ENCODE measurements at regions not wholly inside any gene's neighbourhood (a gene's known extent, or its start where the extent isn't known, plus 50 kb on each side); places are given as distances from the start of the nearest gene placed in this dataset.

DNA sequence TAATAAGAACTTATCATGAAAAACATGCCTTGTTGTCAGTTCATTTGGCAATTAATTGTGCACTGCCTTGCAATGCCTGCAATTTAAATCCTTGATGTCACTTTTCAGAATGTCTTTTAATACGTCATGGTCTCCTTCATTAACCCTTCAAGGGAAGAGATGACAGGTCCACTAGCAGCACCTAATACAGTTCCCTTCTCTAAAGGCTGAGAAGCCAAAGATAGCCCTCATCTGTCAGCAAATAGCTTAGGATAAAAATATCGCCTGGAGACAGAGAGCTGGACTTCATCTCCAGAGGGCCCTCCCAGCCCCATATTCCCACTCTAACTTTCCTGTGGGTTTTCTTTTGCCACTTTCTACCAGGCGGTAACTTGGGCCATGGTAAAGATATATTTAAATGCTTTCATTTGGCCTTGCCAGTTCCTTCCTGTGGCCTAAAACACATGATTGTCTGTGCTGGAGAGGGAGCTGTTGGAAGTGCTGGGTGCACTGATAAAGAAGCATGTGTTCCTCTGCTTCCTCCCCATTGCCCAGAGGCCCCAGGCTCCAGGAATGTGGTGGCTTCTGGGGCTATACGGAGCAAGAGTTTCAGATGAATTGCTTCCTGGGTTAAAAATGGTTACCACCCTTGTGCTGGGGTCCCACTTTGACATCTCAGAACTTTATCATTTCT, 76.3 kb upstream of the UMPS start:
- H3K27me3 ChIP-seq (ENCODE audit: control insufficient read depth in 5 of 5, insufficient read depth in 4 of 5, low read length in 5 of 5), result no peaks in the 10 kb centered on the region
- no peak overlapping the region for H3K9ac ChIP-seq (ENCODE audit: low read length in 5 of 5)
- no peaks in the 10 kb centered on the region for H3K4me1 ChIP-seq (ENCODE audit: control insufficient read depth in 5 of 5, insufficient read depth in 5 of 5, low read length in 5 of 5)
- no peaks in the 10 kb centered on the region for H3K9me3 ChIP-seq (ENCODE audit: control insufficient read depth in 5 of 5, low read length in 5 of 5)
- H3K4me3 ChIP-seq (ENCODE audit: low read depth in 1 of 5, low read length in 5 of 5), result no peak overlapping the region
- H3K27ac ChIP-seq (ENCODE audit: low read depth, low read length), result no peak overlapping the region
- peaks cover 3 to 37% (median 33%) of the 10 kb centered on the region in 5 donors for H3K36me3 ChIP-seq (ENCODE audit: control insufficient read depth in 5 of 5, insufficient read depth in 5 of 5, low read length in 5 of 5)

GRCh38 chr3:124654470-124654845, 75.8 kb upstream of the UMPS start:
- no peaks in the 10 kb centered on the region for H3K9me3 ChIP-seq (ENCODE audit: control insufficient read depth in 5 of 5, low read length in 5 of 5)
- H3K4me3 ChIP-seq (ENCODE audit: low read depth in 1 of 5, low read length in 5 of 5), result no peak overlapping the region
- no peak overlapping the region for H3K27ac ChIP-seq (ENCODE audit: low read depth, low read length)
- H3K9ac ChIP-seq (ENCODE audit: low read length in 5 of 5), result no peak overlapping the region
- H3K27me3 ChIP-seq (ENCODE audit: control insufficient read depth in 5 of 5, insufficient read depth in 4 of 5, low read length in 5 of 5), result no peaks in the 10 kb centered on the region
- H3K4me1 ChIP-seq (ENCODE audit: control insufficient read depth in 5 of 5, insufficient read depth in 5 of 5, low read length in 5 of 5), result no peaks in the 10 kb centered on the region
- peaks cover 3 to 39% (median 38%) of the 10 kb centered on the region in 5 donors for H3K36me3 ChIP-seq (ENCODE audit: control insufficient read depth in 5 of 5, insufficient read depth in 5 of 5, low read length in 5 of 5)

- Histone ChIP-seq H3K9me3 (ENCODE audit: control insufficient read depth in 5 of 5, low read length in 5 of 5) (no peaks in the 10 kb centered on the region), H3K27ac (ENCODE audit: low read depth, low read length) (no peak overlapping the region), H3K4me3 (ENCODE audit: low read depth in 1 of 5, low read length in 5 of 5) (no peak overlapping the region), H3K4me1 (ENCODE audit: control insufficient read depth in 5 of 5, insufficient read depth in 5 of 5, low read length in 5 of 5) (no peaks in the 10 kb centered on the region), H3K36me3 (ENCODE audit: control insufficient read depth in 5 of 5, insufficient read depth in 5 of 5, low read length in 5 of 5) (peaks cover 0 to 44% (median 38%) of the 10 kb centered on the region in 5 donors), H3K9ac (ENCODE audit: low read length in 5 of 5) (no peak overlapping the region), H3K27me3 (ENCODE audit: control insufficient read depth in 5 of 5, insufficient read depth in 4 of 5, low read length in 5 of 5) (no peaks in the 10 kb centered on the region)
Measured at GRCh38 chr3:124656531-124656930, 73.7 kb upstream of the UMPS start.

DNA sequence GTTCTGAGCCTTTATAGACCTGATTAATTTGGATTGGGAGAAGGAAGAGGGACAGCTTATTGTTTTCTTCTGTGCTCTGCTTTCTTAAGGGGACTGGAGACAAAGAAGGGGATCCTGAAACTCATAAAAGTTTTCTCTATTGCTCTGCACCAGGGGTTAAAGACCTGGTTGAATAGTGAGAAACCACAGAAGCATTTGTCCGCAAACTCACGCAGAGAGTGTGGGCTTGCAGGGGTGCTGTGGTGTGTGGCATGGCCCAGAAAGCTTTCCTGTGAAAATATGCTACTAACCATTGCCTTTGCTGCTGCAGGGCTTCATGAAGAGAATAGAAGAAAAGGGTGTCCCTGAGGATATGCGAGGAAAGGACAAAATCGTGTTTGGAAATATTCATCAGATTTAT, 73.1 kb upstream of the UMPS start:
- H3K36me3 ChIP-seq (ENCODE audit: control insufficient read depth in 5 of 5, insufficient read depth in 5 of 5, low read length in 5 of 5), result peaks cover 0 to 43% (median 42%) of the 10 kb centered on the region in 5 donors
- no peaks in the 10 kb centered on the region for H3K9me3 ChIP-seq (ENCODE audit: control insufficient read depth in 5 of 5, low read length in 5 of 5)
- no peaks in the 10 kb centered on the region for H3K27me3 ChIP-seq (ENCODE audit: control insufficient read depth in 5 of 5, insufficient read depth in 4 of 5, low read length in 5 of 5)

GRCh38 chr3:124658270-124658669, 72.0 kb upstream of the UMPS start:
- no peaks in the 10 kb centered on the region for H3K9me3 ChIP-seq (ENCODE audit: control insufficient read depth in 5 of 5, low read length in 5 of 5)
- H3K9ac ChIP-seq (ENCODE audit: low read length in 5 of 5), result no peak overlapping the region
- H3K4me1 ChIP-seq (ENCODE audit: control insufficient read depth in 5 of 5, insufficient read depth in 5 of 5, low read length in 5 of 5), result no peaks in the 10 kb centered on the region
- H3K27me3 ChIP-seq (ENCODE audit: control insufficient read depth in 5 of 5, insufficient read depth in 4 of 5, low read length in 5 of 5), result no peaks in the 10 kb centered on the region
- peaks cover 0 to 41% (median 39%) of the 10 kb centered on the region in 5 donors for H3K36me3 ChIP-seq (ENCODE audit: control insufficient read depth in 5 of 5, insufficient read depth in 5 of 5, low read length in 5 of 5)
- no peak overlapping the region for H3K4me3 ChIP-seq (ENCODE audit: low read depth in 1 of 5, low read length in 5 of 5)
- no peak overlapping the region for H3K27ac ChIP-seq (ENCODE audit: low read depth, low read length)

More for the DNA sequence above, 73.1 kb upstream of the UMPS start:
- H3K9ac ChIP-seq (ENCODE audit: low read length in 5 of 5), result no peak overlapping the region
- no peak overlapping the region for H3K27ac ChIP-seq (ENCODE audit: low read depth, low read length)
- H3K4me1 ChIP-seq (ENCODE audit: control insufficient read depth in 5 of 5, insufficient read depth in 5 of 5, low read length in 5 of 5), result no peaks in the 10 kb centered on the region
- H3K4me3 ChIP-seq (ENCODE audit: low read depth in 1 of 5, low read length in 5 of 5), result no peak overlapping the region

DNA sequence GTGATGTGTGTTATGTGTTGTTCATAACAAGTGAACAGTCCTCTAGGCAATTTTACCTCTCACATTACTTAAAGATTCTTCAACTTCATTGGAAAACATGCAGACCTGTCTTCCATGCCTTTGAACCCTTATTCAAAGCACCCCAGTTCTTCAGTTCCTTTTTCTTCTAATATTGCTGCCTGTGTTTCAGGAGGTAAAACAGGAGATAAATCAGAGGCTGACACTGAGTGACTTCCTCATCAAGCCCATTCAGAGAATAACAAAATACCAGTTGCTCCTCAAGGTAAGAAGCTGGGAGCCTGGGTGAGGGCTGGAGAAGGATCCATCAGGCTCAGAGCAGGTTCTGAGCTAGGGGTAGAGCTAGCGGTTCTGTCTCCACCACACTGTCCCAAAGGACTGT, 71.1 kb upstream of the UMPS start:
- Histone ChIP-seq H3K9me3 (ENCODE audit: control insufficient read depth in 5 of 5, low read length in 5 of 5) (no peaks in the 10 kb centered on the region), H3K36me3 (ENCODE audit: control insufficient read depth in 5 of 5, insufficient read depth in 5 of 5, low read length in 5 of 5) (peaks cover 0 to 43% (median 39%) of the 10 kb centered on the region in 5 donors), H3K9ac (ENCODE audit: low read length in 5 of 5) (no peak overlapping the region), H3K4me1 (ENCODE audit: control insufficient read depth in 5 of 5, insufficient read depth in 5 of 5, low read length in 5 of 5) (no peaks in the 10 kb centered on the region), H3K4me3 (ENCODE audit: low read depth in 1 of 5, low read length in 5 of 5) (no peak overlapping the region), H3K27me3 (ENCODE audit: control insufficient read depth in 5 of 5, insufficient read depth in 4 of 5, low read length in 5 of 5) (no peaks in the 10 kb centered on the region), H3K27ac (ENCODE audit: low read depth, low read length) (no peak overlapping the region)

DNA sequence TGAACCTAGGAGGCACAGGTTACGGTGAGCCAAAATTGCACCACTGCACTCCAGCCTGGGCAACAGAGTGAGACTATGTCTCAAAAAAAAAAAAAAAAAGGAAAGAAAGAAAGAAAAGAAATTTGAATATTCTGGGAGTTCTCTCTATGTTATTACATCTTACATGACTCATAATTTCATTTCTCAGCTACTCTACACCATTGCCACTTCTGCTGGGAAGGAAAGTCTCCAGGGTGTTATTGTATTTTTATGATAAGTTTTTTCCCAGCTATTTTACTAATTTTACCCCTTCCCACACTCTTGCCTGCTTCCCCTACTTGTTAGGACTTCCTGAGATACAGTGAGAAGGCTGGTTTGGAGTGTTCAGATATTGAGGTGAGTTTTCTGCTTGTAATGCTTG, 69.7 kb upstream of the UMPS start:
- no peak overlapping the region for H3K4me3 ChIP-seq (ENCODE audit: low read depth in 1 of 5, low read length in 5 of 5)
- peaks cover 0 to under 1% (median 0%) of the 10 kb centered on the region in 5 donors for H3K4me1 ChIP-seq (ENCODE audit: control insufficient read depth in 5 of 5, insufficient read depth in 5 of 5, low read length in 5 of 5)
- peaks cover 0 to 43% (median 33%) of the 10 kb centered on the region in 5 donors for H3K36me3 ChIP-seq (ENCODE audit: control insufficient read depth in 5 of 5, insufficient read depth in 5 of 5, low read length in 5 of 5)
- no peak overlapping the region for H3K27ac ChIP-seq (ENCODE audit: low read depth, low read length)
- no peak overlapping the region for H3K9ac ChIP-seq (ENCODE audit: low read length in 5 of 5)
- H3K27me3 ChIP-seq (ENCODE audit: control insufficient read depth in 5 of 5, insufficient read depth in 4 of 5, low read length in 5 of 5), result no peaks in the 10 kb centered on the region
- no peaks in the 10 kb centered on the region for H3K9me3 ChIP-seq (ENCODE audit: control insufficient read depth in 5 of 5, low read length in 5 of 5)

DNA sequence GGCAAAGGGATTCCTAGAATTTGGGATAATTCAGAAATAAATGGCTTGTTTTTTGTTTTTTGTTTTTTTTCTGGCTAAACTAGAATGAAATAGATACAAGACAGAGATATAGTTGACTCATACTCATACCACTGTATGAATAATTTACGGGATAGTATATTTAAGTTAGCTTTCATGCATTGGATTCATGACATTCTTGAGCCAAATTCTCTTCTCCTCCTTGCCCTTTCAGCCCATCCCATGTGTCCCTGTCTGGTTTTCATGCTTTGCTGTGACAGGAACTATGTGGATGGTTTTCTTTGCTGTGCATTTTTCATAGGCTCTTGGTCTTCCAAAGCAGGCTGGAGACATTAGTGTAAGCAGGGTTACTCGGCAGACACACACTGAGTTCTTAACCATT, 66.6 kb upstream of the UMPS start:
- Histone ChIP-seq H3K27me3 (ENCODE audit: control insufficient read depth in 5 of 5, insufficient read depth in 4 of 5, low read length in 5 of 5) (no peaks in the 10 kb centered on the region), H3K4me1 (ENCODE audit: control insufficient read depth in 5 of 5, insufficient read depth in 5 of 5, low read length in 5 of 5) (peaks cover 0 to 9% (median 0%) of the 10 kb centered on the region in 5 donors), H3K9me3 (ENCODE audit: control insufficient read depth in 5 of 5, low read length in 5 of 5) (no peaks in the 10 kb centered on the region), H3K9ac (ENCODE audit: low read length in 5 of 5) (no peak overlapping the region), H3K36me3 (ENCODE audit: control insufficient read depth in 5 of 5, insufficient read depth in 5 of 5, low read length in 5 of 5) (peaks cover 0 to 40% (median 30%) of the 10 kb centered on the region in 5 donors), H3K27ac (ENCODE audit: low read depth, low read length) (no peak overlapping the region), H3K4me3 (ENCODE audit: low read depth in 1 of 5, low read length in 5 of 5) (no peak overlapping the region)

DNA sequence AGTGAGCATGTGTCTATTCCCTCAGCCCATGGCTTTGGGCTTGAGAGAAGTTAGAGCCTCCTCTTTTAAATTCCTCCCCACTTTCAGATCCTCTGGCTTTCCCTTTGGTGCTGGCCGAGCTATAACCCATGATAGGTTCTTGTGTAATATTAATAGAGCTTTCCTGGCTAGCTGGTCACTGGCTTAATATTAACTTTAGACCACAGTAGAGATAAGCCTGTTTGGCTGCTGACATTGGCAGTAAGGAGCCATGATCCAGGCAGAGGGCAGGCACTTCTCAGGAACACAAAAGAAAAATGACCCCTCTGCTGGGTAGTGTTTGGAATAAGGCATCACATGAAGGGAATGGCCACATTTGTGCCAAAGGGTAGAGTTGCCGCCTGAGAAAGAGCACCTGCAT, 65.4 kb upstream of the UMPS start:
- no peaks in the 10 kb centered on the region for H3K9me3 ChIP-seq (ENCODE audit: control insufficient read depth in 5 of 5, low read length in 5 of 5)
- H3K27me3 ChIP-seq (ENCODE audit: control insufficient read depth in 5 of 5, insufficient read depth in 4 of 5, low read length in 5 of 5), result no peaks in the 10 kb centered on the region
- peaks cover 0 to 35% (median 24%) of the 10 kb centered on the region in 5 donors for H3K36me3 ChIP-seq (ENCODE audit: control insufficient read depth in 5 of 5, insufficient read depth in 5 of 5, low read length in 5 of 5)
- no peak overlapping the region for H3K4me3 ChIP-seq (ENCODE audit: low read depth in 1 of 5, low read length in 5 of 5)
- no peak overlapping the region for H3K9ac ChIP-seq (ENCODE audit: low read length in 5 of 5)
- H3K4me1 ChIP-seq (ENCODE audit: control insufficient read depth in 5 of 5, insufficient read depth in 5 of 5, low read length in 5 of 5), result peaks cover 0 to 9% (median 0%) of the 10 kb centered on the region in 5 donors
- no peak overlapping the region for H3K27ac ChIP-seq (ENCODE audit: low read depth, low read length)

- Histone ChIP-seq H3K9me3 (ENCODE audit: control insufficient read depth in 5 of 5, low read length in 5 of 5) (no peaks in the 10 kb centered on the region), H3K9ac (ENCODE audit: low read length in 5 of 5) (no peak overlapping the region), H3K27ac (ENCODE audit: low read depth, low read length) (no peak overlapping the region), H3K4me3 (ENCODE audit: low read depth in 1 of 5, low read length in 5 of 5) (no peak overlapping the region), H3K4me1 (ENCODE audit: control insufficient read depth in 5 of 5, insufficient read depth in 5 of 5, low read length in 5 of 5) (peaks cover 0 to 9% (median 0%) of the 10 kb centered on the region in 5 donors), H3K27me3 (ENCODE audit: control insufficient read depth in 5 of 5, insufficient read depth in 4 of 5, low read length in 5 of 5) (no peaks in the 10 kb centered on the region), H3K36me3 (ENCODE audit: control insufficient read depth in 5 of 5, insufficient read depth in 5 of 5, low read length in 5 of 5) (peaks cover 0 to 31% (median 20%) of the 10 kb centered on the region in 5 donors)
Measured at GRCh38 chr3:124666067-124666466, 64.2 kb upstream of the UMPS start.
